ENCODE measurements at regions not wholly inside any gene's neighbourhood (a gene's known extent, or its start where the extent isn't known, plus 50 kb on each side); places are given as distances from the start of the nearest gene placed in this dataset.
A peak's percentile ranks its signal among the peaks of the same experiment; 100 is the strongest.
"Not testable (repeated sequence)": the region's sequence is repeated elsewhere in the genome, so short reads cannot be mapped to it uniquely, and the experiment has no call there.

DNA sequence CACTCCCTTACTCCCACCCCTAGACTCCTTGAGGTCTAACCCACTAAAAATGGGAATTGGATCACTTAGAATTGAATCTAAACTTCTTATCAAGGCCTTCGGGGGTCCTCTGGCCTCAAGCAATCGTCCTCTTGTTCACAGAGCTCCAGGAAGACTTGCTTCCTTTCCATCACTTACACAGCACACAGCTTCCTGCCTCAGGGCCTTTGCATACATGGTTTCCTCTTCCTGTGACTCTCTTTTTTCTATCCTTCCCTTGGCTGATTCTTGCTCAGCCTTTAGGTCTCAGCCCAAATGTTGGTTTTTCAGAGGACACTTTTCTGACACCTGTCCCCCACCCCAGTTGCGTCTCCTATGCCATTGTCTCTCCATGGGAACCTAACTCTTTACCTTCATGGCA, 50.0 kb upstream of the ALDH1B1 start:
- no peak for DNase-seq

DNA sequence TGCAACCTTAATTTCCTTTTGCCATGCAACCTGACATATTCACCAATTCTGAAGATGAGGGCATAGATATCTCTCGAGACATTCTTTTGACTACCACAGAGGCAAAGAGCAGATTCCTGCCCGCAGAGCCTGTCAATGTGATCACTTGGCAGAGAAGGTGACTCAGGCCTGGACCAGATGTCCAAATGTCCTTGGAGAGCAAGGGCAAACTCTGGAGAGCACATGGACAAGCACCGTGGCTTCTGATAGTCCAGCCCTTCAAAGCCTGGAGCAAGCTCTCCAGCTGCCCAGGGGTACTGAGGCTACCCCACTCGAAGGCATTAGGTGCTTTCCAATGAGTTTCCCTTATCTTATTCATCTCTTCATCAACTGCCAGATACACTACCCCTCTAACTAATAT, 50.4 kb upstream of the ALDH1B1 start:
- DNase-seq, result no peak

DNA sequence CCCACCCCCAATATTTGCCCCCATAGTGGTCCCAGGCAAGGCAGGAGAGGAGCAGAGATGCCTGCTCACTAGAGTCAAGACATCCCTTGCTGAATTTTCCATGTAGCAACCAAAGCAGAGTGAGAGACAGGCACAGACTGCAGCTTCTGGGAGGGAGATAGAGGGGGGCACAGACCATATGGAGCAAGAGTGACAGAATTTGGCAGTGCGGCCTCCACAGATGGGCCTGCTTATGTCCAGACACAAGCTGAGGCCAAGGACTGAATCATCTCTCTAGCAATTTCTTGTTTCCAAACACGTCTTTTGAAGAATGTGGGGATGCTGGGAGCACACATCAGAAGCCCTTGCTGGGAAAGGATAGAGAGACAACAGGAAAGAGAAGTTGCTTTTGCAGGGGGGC, 53.0 kb upstream of the ALDH1B1 start:
- DNase-seq, result no peak

DNA sequence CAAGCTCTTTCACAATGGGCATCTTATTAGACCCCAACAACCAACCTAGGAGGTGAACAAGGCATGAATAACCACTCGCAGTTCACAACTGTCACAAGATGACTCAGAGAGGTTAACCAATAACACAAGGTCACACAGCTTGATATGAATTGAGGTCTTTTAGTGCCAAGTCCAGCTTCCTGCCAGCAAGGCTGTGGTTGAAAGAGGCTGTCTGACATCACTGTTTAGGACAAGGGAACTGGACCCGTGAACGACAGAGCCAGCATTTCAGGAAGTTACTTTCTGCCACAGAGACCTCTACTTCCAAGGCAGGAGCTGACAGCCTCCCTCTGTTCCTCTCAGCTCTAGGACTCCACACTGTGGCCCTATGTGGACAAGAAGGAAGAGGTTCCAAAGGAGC, 53.4 kb upstream of the ALDH1B1 start:
- no peak for DNase-seq

DNA sequence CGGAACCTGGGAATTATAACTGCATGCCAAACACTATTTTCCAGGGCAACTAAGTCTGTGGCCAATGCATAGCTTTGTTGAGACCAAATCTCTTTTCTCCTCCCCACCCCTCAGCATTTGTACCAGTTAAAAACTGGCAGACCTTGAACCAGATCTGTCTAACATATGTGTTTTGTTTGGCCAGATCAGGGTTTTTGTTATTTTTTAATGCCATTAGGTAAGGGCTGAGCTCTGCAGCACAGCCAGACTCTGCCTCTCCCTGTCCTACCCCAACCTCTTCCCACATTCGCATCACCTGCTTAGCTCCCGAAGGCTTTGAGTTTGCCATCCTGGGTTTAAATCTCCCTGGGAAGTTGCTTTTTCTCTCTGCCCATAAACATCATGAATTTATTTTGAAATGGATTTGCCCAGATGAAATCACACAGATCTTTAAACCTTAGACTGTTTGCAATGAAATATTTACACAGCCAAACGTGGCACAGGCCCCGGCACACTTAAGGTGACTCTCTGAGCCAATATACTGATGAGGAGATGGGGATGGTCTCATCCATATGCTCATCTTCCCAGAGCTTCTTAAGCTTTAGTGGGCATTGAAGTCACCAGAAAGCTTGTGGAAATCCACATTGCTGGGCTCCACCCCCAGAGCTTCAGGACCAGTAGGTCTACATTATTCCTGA, 54.0 kb upstream of the ALDH1B1 start:
- no peak for DNase-seq

DNA sequence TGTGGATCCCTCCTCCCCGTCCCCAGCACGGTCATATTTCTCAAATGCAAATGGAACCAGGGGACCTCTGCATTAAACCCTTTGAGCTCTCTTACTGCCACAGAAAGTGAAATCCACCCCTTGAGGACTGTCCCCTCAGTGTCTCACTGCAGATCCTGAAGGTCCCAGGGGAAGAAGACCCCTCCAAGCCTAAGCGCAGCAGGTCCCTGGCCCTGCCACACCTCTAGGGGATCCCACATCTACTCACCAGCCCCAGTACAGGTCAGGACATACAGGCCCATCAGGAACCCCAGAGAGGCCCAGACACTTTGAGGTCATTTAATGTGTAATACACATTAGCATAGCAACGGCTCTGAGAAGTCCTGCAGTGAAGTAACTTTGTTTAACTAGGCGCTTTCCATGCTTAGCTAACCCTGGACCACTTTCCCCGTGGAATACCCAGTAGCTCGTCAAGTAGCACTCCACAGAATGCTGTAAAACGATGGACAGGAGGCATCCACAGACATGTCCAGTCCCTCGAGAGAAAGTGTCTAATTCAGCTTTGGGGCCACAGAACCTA, 54.7 kb upstream of the ALDH1B1 start:
- no peak for DNase-seq

DNA sequence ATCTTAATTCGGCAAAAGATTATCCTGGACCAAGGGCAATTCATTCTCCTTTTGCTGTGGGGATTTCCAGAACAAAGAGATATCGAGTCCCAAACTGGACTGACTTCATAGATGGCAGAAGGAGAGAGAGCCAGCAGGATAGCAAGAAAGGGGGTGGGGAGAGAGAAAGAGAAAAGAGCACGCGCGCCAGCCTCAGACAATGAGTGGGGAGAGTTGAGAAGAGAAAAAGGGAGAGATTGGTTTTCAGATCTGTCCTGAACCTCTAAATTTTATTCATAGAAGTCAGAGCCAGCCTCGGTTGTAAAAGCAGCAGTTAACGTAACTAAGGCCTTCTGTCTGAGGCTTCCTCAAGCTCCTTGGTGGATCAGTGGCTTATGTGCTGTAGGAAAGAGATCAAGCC, 55.3 kb upstream of the ALDH1B1 start:
- no peak for DNase-seq

DNA sequence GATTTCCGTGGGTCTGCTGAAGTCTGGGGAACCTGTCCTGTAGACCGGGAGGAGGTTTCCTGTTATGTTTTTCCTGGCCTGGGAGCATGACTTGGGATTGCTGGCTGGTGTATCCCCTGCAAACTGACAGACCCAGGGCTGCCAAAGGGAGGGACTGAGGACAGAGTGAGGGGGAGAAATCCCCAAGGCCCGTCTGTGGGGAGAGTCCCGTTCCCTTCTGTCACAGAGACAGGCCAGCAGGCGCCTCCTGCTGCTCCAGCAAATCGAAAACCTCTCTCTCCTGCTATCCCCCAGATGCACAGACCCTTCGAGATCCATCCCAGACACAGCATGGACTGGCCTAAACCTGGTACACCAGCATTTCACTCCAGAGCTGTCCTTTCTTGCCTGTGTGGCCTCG, 56.2 kb upstream of the ALDH1B1 start:
- DNase-seq, result no peak

DNA sequence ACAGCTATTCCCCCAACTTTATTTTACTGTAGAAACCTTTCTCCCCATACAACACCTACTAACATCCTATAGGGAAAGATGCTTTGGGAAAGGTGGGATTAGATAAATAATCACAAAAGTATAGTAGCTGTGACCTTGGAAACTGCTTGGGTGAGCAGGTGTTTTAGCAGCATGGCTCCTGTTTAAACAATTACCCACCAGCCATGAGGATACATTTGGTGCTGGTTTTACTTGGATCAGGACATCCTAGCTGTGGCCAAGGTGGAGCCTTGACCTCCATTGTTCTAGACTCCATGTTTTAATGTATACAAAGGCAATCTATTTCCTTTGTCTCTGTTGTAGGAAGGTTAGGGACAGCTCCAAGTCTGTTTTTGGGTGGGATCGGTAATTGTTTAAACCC, 56.8 kb upstream of the ALDH1B1 start:
- DNase-seq, result no peak

DNA sequence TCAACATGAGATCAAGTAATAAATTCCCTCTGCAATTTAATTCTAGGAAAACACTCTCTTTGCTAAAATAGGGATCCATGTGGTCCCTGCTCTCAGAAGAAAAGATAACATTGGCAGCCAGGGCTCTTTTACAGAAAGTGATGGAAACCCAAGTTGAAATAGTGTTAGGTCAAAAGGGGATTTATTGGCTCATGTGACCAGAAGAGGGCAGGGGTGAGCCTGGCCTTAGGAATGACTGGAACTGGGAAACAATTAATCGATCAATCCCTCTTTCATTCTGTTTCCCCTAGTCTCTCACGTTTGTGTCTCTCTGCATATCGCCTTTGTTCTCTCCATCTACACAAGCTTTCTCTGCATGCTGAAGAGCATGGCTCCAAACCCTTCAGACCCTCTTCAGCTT, 58.3 kb upstream of the ALDH1B1 start:
- DNase-seq, result no peak

DNA sequence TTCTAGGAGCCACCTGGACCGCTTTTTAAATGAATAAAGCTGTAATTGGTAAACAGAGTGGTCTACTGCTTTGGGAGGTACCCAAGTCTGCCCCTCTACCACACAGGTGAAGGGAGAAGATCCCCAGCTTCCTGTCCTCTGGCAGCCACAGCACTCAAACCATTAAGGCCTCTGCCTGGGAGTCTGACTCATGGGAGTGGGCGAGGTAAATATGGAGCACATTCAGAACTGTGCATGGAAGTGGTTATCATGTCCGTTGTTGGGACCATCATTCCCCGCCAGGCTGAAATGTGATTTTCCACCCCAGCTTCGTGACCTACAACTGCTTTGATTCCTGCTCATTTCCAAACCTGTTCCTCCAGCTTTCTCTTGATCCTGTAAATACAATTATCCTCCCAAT, 59.5 kb upstream of the ALDH1B1 start:
- no peak for DNase-seq

DNA sequence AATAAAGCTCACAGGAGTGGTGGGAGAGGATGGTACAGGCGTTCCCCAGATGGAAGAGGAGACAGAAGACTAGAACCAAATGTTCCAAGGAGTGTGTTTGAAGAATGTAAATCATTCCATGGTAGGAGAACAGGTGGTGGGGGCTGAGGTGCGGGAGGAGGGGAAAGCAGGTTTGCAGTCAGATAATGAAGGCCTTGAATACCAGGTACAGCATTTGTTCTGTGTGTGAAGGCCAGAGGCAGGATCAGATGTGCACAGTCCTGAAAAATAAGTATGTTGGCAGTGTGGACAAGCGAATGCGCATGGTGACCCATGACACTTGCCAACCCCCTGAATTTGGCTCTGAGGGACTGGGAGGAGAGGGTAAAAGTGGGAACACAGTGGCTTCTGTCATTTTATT, 59.9 kb upstream of the ALDH1B1 start:
- no peak for DNase-seq

DNA sequence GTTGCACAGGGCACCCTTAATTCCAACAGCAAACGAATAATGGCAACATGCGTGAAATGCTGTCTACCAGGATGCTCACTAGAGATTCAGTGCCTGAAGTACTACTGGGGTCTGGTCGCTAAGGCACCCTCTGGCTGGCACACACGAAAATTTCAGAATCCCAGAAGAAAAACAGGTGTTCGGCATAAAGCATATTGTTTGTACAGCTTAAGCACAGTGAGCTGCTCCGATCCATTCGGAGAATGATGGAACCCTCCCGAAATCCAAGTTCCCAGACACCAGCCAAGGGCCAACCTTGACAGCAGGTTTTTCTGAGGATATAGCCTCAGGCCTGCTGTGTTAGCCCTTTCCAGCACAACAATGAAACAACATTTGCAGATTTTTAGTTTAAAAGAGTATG, 61.4 kb upstream of the ALDH1B1 start:
- DNase-seq, result peak; percentile 17

DNA sequence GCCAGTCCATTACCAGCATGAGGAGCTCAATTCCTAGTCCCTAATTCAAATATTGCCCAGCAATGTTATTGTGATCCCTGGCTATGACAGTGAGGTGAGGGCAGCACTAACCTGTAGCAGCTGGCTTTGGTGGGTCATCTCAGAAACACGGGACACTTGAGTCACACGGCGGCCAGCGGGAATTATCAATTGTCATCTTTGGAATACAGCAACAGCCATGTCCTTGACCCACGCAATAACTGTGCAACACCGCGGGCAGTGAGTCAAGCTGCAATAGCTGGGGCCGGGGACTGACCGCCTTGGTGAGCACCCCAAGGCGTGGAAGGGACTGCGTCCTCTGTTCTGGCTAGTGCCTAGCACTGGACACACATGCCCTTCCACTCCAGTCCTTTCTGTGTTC, 62.5 kb upstream of the ALDH1B1 start:
- DNase-seq, result no peak

DNA sequence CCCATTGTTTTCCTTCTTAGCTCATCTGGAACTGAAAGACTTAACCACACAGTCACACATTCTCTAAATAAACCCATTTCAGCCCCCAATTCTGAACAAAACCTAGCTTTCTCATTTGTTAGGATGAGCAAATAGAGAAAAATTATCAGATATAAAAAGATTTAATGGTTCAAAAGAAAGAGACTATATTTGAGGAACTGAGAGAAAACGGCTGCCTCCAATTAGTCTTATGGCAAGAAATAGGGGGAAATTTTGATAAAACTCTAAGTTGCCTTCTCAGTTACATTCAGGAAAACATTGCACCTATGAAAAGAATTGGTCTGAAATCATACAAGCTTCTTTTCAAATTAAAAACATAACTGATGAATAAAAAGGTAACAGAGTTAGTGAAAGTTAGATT, 63.7 kb upstream of the ALDH1B1 start:
- no peak for DNase-seq

DNA sequence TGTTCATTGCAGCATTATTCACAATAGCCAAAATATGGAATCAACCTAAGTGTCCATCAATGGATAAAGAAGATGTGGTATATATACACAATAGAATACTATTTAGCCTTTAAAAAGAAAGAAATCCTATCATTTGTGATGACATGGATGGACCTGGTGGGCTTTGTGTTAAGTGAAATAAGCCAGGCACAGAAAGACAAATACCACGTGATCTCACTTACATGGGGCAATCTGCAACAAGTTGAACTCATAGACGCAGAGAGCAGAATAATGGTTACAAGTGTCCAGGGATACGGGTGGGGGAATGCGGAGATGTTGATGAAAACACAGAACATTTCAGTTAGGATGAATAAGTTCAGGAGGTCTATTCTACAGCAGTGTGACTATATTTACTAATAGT, 66.4 kb upstream of the ALDH1B1 start:
- no peak for DNase-seq

DNA sequence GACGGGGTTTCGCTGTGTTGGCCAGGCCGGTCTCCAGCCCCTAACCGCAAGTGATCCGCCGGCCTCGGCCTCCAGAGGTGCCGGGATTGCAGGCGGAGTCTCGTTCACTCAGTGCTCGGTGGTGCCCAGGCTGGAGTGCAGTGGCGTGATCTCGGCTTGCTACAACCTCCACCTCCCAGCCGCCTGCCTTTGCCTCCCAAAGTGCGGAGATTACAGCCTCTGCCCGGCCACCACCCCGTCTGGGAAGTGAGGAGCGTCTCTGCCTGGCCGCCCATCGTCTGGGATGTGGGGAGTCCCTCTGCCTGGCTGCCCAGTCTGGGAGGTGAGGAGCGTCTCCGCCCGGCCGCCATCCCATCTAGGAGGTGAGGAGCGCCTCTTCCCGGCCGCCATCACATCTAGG, 68.3 kb upstream of the ALDH1B1 start:
- DNase-seq, result not testable (repeated sequence)

DNA sequence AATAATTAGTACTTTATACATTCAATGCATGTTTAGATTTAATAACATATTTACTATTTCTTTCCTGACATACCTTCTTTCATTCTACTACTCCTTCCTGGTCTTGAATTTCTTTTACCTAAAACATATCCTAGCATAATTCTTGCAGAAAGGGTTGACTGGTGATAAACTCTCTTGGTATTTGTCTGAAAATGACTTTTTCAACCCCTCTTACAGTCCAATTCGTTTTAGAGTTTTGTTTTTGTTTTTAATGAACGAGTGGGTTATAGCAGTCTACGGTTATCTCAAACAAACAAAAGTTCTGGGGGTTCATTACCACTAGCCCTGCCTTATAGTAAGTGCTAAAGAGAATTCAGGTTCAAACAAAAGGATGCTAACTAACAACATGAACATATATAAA, 69.6 kb upstream of the ALDH1B1 start:
- no peak for DNase-seq

DNA sequence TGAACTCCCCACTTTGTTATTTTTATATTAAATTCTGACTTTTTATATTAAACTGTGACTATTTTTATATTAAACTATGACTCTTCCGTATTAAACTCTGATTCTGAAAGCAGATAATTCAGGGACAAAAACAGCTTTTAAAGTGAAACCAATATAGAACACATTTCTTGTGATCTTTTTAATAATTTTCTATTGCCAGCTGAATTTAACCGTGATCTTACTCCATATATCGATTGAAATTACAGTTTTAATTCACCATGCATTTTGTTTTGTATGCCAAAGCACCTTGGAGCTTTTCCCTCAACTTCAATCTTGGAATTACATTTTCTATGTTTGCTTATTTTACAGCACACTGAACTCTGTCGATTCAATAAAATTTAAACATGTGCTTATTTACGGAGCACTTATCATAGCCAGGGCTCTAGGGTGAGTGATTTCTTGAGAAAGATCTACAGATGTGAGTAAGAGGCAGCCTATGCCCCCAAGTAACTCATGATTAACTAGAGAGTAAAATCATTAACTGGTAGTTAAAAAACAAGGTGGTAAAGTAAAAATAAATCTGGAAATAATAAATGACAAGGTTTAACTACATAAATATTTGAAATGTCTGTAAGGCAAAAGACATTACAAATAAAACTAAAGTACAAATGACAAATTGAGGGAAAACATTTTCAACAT, 72.9 kb upstream of the ALDH1B1 start:
- DNase-seq, result no peak

DNA sequence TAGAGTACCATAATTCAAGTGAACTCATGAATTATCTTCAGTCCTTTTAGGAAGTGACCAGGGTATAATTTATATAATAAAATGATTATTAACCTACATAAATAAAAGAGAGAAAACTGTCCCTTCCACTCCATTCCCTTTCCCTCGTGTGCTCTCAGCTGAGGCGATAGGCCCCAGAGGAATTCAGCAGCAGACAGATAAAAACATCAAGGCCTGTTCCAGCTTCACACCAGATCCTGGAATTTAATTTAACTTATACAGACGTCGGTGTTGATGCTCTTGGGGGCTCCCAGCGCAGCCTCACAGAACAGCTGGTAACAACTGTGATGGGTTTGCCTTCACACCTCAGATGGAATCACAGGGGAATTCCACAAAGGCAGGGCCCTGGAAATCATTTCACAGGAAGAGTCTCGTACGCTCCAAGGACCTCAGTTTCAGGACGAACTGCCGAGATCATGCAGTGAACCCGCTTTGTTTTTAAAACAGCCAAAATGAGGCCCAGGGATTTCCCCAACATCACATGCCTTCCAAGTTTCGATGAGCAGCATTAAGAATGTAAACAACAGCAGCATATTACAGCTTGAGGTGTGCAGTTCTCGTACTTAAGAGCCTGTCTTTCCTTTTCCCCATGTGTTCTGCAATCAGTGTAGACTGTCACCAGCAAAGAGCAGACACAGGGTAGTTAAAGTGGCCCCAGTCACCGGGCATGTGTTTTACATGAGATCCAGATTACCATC, 73.6 kb upstream of the ALDH1B1 start:
- no peak for DNase-seq

DNA sequence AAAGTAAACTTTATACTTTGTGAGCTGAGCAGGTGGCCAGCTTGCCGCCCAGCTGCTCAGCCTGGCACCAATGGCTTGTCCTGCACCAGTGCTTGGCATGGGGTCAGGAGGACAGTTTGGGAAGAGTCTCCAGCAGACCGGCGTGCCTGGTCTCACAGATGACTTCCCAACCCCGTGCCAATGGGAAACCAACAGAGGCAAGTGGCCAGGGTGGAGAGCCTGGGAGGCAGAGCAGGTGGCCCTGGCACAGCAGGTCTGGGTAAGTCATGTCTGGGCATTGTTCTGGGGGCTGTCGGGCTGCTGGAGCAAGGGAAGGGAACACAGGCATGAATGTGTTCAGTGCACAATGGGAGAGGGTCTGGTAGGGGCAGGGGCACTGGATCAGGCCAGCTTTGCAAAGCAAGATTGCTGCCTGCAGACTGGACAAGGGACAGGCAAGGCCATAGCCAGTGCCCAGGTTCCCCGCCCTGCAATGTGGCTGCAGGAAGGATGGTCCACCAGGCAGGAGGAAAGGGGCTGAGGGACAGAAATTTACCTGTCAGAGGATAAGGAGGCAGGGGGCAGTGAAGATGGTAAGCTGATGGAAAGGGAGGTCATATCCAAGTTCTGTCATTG, 76.2 kb upstream of the ALDH1B1 start:
- DNase-seq, result peak; percentile 35

DNA sequence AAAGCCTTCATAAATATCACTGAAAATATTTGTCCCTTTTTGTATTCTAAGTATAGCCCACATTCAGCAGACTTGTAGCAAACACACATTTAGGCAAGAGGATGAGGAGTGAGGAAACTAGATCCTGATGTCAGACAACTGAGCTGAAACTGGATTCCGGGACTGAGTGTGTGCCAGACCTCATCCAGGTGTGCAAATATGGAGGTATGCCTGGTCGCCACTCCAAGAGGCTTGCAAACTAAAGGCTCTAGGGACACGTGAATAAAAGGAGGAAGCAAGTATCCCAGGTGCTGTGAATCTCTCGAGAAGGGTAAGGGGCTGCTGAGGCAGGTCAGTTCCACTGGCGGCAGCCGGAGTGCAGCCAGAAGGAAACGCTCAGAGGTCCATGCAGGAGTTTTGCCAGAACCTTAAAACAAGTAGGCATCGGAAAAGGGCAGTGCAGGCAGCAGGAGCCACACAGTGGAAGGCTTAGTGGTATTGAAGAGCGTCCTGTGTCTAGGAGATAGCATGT, 77.4 kb upstream of the ALDH1B1 start:
- DNase-seq, result peak; percentile 82

DNA sequence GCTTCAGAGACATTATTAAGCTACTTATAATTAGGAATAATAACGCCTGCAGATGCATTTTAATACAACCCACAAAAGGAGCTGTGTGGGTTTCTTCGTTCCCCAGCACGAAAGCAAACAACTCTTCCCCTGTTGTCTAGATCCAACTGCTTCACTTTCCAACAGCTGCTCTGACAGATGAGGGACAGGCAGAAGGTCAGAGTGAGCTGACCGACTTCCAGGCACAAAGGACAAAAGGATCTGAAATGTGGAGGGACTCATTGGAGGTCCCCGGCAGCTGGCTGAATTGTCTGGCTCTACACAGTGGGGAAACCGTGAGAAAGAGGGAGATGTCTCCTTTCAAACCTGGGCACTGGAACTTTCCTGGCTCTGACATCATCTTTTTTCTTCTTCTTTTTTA, 79.1 kb upstream of the ALDH1B1 start:
- DNase-seq, result no peak
